Endothelial cell of umbilical vein (primary cell): ENCODE measurements at regions not wholly inside any gene's neighbourhood (a gene's known extent, or its start where the extent isn't known, plus 50 kb on each side); places are given as distances from the start of the nearest gene placed in this dataset.

Experiments
- BruUV-seq: library from RNA; stranded (reverse); fragments of 400-500 nt; replicated peaks from 2 replicates; lab custom pipeline; 2021; lab: Mats Ljungman, UMichigan
- CTCF ChIA-PET: fragments of 300-600, 350-600 bp; sonication (Branson Sonifier 250); formaldehyde crosslinking; loops from one replicate; lab custom pipeline; 2021; ENCODE audit warnings: antibody characterized with exemption, inconsistent platforms; lab: Charles Lee
- POLR2A ChIA-PET: fragments of 300-600, 350-600 bp; sonication (Branson Sonifier 250); formaldehyde crosslinking; loops from one replicate; lab custom pipeline; 2021; ENCODE audit warnings: antibody characterized with exemption, inconsistent platforms; lab: Charles Lee
- DNase-seq: peaks from one replicate; pipeline ENCODE4 v3.0.0-alpha.2; 2011; ENCODE audit warnings: low read depth, low spot score
- FAIRE-seq: peaks from 2 replicates; lab custom pipeline; 2011; peaks lifted over from hg19 to GRCh38; lab: Jason Lieb, UNC
- H2AFZ ChIP-seq: 2 replicates; pipeline ENCODE4 v1.6.0; 2012; ENCODE audit warnings: low read depth, low read length, control low read depth, inconsistent platforms
- H3K27ac ChIP-seq: 2 replicates; pipeline ENCODE4 v1.5.1; 2011; ENCODE audit warnings: low read depth, mild to moderate bottlenecking, control low read depth, low read length, moderate library complexity; ENCODE audit not compliant: insufficient read depth
- H3K27me3 ChIP-seq, 2 experiments: 2 replicates each; pipeline versions ENCODE4 v1.6.0 to v1.6.1; 2011; ENCODE audit warnings: low read length in 2 of 2, mixed read lengths in 1 of 2; ENCODE audit not compliant: control insufficient read depth in 2 of 2, insufficient read depth in 2 of 2
- H3K36me3 ChIP-seq, 2 experiments: 2 replicates in 1 of 2; 3 replicates in 1 of 2; pipeline ENCODE4 v1.5.1; 2011; ENCODE audit warnings: low read length in 2 of 2, mild to moderate bottlenecking in 1 of 2, moderate library complexity in 1 of 2; ENCODE audit not compliant: control insufficient read depth in 2 of 2, insufficient read depth in 2 of 2; ENCODE audit errors: extremely low read depth in 1 of 2
- H3K4me1 ChIP-seq: 3 replicates; pipeline ENCODE4 v1.5.1; 2011; ENCODE audit warnings: mild to moderate bottlenecking, low read length; ENCODE audit not compliant: control insufficient read depth, insufficient read depth; ENCODE audit errors: extremely low read depth
- H3K4me2 ChIP-seq: 2 replicates; pipeline ENCODE4 v1.6.1; 2011; ENCODE audit warnings: low read length, control low read depth, mixed read lengths; ENCODE audit not compliant: insufficient read depth
- H3K4me3 ChIP-seq, 3 experiments: fragments of 200-600 bp in 1 of 3; sonication (generic), shearing (Covaris generic) in 1 of 3; replicated peaks in 1 of 3; 2 replicates each; pipeline ENCODE4 v1.5.1; 2011 to 2016; ENCODE audit warnings: control low read depth in 3 of 3, low read length in 3 of 3, mild to moderate bottlenecking in 2 of 3, inconsistent platforms in 1 of 3, low read depth in 1 of 3, moderate library complexity in 1 of 3; ENCODE audit not compliant: insufficient read depth in 1 of 3
- H3K79me2 ChIP-seq: 2 replicates; pipeline ENCODE4 v1.6.0; 2012; ENCODE audit warnings: low read length, inconsistent platforms; ENCODE audit not compliant: control insufficient read depth, insufficient read depth
- H3K9ac ChIP-seq: replicated peaks from 2 replicates; pipeline ENCODE3; 2011; ENCODE audit warnings: low read length, control low read depth; ENCODE audit not compliant: insufficient read depth; ENCODE audit errors: extremely low read depth
- H3K9me1 ChIP-seq: replicated peaks from 3 replicates; pipeline ENCODE4 v1.6.0; 2011; ENCODE audit warnings: mild to moderate bottlenecking, low read length; ENCODE audit not compliant: control insufficient read depth, insufficient read depth; ENCODE audit errors: extremely low read depth
- H3K9me3 ChIP-seq: replicated peaks from 2 replicates; pipeline ENCODE4 v1.5.1; 2012; ENCODE audit warnings: low read length, inconsistent platforms; ENCODE audit not compliant: control insufficient read depth, insufficient read depth
- H4K20me1 ChIP-seq: replicated peaks from 2 replicates; pipeline ENCODE3; 2011; ENCODE audit warnings: mild to moderate bottlenecking, low read length; ENCODE audit not compliant: control insufficient read depth, insufficient read depth; ENCODE audit errors: extremely low read depth
- CTCF ChIP-seq, 2 donors: IDR thresholded peaks; 1 replicate in 1 of 2; 2 replicates in 1 of 2; pipeline ENCODE4 v1.5.1; 2011; ENCODE audit warnings: low read length in 2 of 2, mild to moderate bottlenecking in 2 of 2, moderate library complexity in 2 of 2, control low read depth in 1 of 2, inconsistent platforms in 1 of 2, low read depth in 1 of 2; ENCODE audit not compliant: insufficient read depth in 1 of 2; ENCODE audit errors: extremely low read depth in 1 of 2
- EZH2 ChIP-seq: IDR thresholded peaks from 2 replicates; pipeline ENCODE4 v1.6.1; 2012; ENCODE audit warnings: borderline replicate concordance, low read depth, mild to moderate bottlenecking, moderate library complexity, low read length, inconsistent platforms; ENCODE audit not compliant: severe bottlenecking
- FOS ChIP-seq: IDR thresholded peaks from 2 replicates; pipeline ENCODE4 v1.6.1; 2011; ENCODE audit warnings: mild to moderate bottlenecking, low read length, moderate library complexity, borderline replicate concordance; ENCODE audit not compliant: insufficient read depth
- GATA2 ChIP-seq: IDR thresholded peaks from 2 replicates; pipeline ENCODE4 v1.7.0; 2011; ENCODE audit warnings: low read depth, mild to moderate bottlenecking, moderate library complexity, mixed read lengths, low read length; ENCODE audit not compliant: insufficient read length, insufficient read depth
- JUN ChIP-seq: IDR thresholded peaks from 2 replicates; pipeline ENCODE4 v1.6.1; 2011; ENCODE audit warnings: borderline replicate concordance, low read depth; ENCODE audit not compliant: insufficient read length, insufficient read depth
- MYC ChIP-seq: IDR thresholded peaks from one replicate; pipeline ENCODE4 v1.6.1; 2011; ENCODE audit warnings: mild to moderate bottlenecking, low read depth, low read length
- POLR2A ChIP-seq: IDR thresholded peaks from 2 replicates; pipeline ENCODE4 v1.6.1; 2012; ENCODE audit warnings: low read depth, mild to moderate bottlenecking, control low read depth, low read length
- POLR2AphosphoS5 ChIP-seq: IDR thresholded peaks from 2 replicates; pipeline ENCODE4 v1.6.1; 2012; ENCODE audit warnings: low read depth, mild to moderate bottlenecking, control low read depth, low read length, moderate library complexity; ENCODE audit not compliant: insufficient read depth
- dilution Hi-C: fragments of 300-500 bp; cut with MboI; formaldehyde crosslinking; loops from one replicate; pipeline ENCODE4 v1.15.0; 2019; ENCODE audit warnings: low sequenced_read_pairs; ENCODE audit not compliant: extremely low pct_ligation_motif_present
- intact Hi-C: fragments of 100-400 bp; cut with micrococcal nuclease; formaldehyde crosslinking; loops from one replicate; pipeline ENCODE4 v1.10.0; 2022
- TF ChIP-seq, protein P1 (sequence below): IDR thresholded peaks from 2 replicates; pipeline ENCODE4 v1.6.1; 2011; ENCODE audit not compliant: insufficient read depth, insufficient read length

GRCh38 chr20:24406750-24407149 is 62.7 kb upstream of the SYNDIG1 start:
- H3K4me3 ChIP-seq, result no peak overlapping the region
- intact Hi-C loops (no loop called here), dilution Hi-C loops (no loop called here)
- TF ChIP-seq FOS (no peak), MYC (no peak), EZH2 (no peak), POLR2AphosphoS5 (no peak), POLR2A (no peak), JUN (no peak), CTCF (IDR thresholded peaks at IDR 0.05; ENCODE audit: extremely low read depth in 1 of 2, insufficient read depth in 1 of 2, low read depth in 1 of 2, low read length in 2 of 2) (no peak), GATA2 (no peak)
- TF ChIP-seq, protein P1, sequence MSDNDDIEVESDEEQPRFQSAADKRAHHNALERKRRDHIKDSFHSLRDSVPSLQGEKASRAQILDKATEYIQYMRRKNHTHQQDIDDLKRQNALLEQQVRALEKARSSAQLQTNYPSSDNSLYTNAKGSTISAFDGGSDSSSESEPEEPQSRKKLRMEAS, result no peak
- no peak for DNase-seq
- H3K79me2 ChIP-seq, result no peaks in the 10 kb centered on the region
- FAIRE-seq, result no peak
- peaks cover 1% of the 10 kb centered on the region for H3K9me3 ChIP-seq
- no peak overlapping the region for H3K4me2 ChIP-seq
- ChIA-PET CTCF (no interaction called here), POLR2A (no interaction called here)
- no peak overlapping the region for H3K27ac ChIP-seq
- no TSS peak for BruUV-seq
- no peaks in the 10 kb centered on the region for H3K9me1 ChIP-seq
- H3K27me3 ChIP-seq, result no peaks in the 10 kb centered on the region
- no peak overlapping the region for H2AFZ ChIP-seq
- no peaks in the 10 kb centered on the region for H3K4me1 ChIP-seq
- no peaks in the 10 kb centered on the region for H4K20me1 ChIP-seq
- H3K36me3 ChIP-seq, result no peaks in the 10 kb centered on the region
- H3K9ac ChIP-seq, result no peak overlapping the region
